Vagina (tissue), 2 donors: ENCODE measurements at regions not wholly inside any gene's neighbourhood (a gene's known extent, or its start where the extent isn't known, plus 50 kb on each side); places are given as distances from the start of the nearest gene placed in this dataset.

ENCODE experiments used
- POLR2A ChIP-seq, 2 donors: fragments of 450-650 bp; IDR thresholded peaks; one replicate each; pipeline ENCODE4 v1.6.1; 2017; ENCODE audit warnings: antibody characterized with exemption in 2 of 2, mild to moderate bottlenecking in 2 of 2, moderate library complexity in 2 of 2
- POLR2AphosphoS5 ChIP-seq, 2 donors: sonication (generic); formaldehyde crosslinking; IDR thresholded peaks; one replicate each; pipeline ENCODE4 v1.9.0; 2017; ENCODE audit warnings: antibody characterized with exemption in 2 of 2, mild to moderate bottlenecking in 2 of 2, low read depth in 1 of 2; ENCODE audit not compliant: insufficient read depth in 1 of 2
- TF ChIP-seq, protein P1 (sequence below), 3 experiments: fragments of 450-650 bp in 2 of 3; fragments of 200-600 bp in 1 of 3; sonication (generic) in 1 of 3; IDR thresholded peaks; one replicate each; pipeline ENCODE4 v1.5.1; 2017 to 2019; ENCODE audit warnings: antibody characterized with exemption in 3 of 3, mild to moderate bottlenecking in 2 of 3, moderate library complexity in 2 of 3

DNA sequence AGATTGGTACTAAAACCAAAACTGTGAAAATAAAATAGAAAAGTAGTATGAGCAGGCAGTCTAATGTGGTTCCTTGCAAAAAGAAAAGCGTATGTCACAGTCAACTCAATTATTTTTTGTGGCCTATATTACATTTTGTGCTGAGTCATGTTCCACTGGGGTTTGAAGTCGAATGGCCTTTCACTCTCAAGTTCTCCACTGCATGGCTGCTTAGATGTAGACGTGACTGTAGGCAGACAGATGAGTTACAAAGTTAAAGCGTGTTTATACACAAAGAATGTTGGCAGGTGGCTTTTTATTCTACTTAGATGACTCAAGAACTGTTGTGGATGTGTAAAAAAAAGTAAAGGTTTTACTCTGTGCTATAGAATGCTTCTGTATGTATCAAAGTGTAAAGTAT lies 133.9 kb downstream of the SLITRK6 start:
- TF ChIP-seq POLR2AphosphoS5 (IDR thresholded peaks at IDR 0.05; ENCODE audit: insufficient read depth in 1 of 2, low read depth in 1 of 2) (no peak), POLR2A (IDR thresholded peaks at IDR 0.05) (no peak)
- TF ChIP-seq, protein P1, sequence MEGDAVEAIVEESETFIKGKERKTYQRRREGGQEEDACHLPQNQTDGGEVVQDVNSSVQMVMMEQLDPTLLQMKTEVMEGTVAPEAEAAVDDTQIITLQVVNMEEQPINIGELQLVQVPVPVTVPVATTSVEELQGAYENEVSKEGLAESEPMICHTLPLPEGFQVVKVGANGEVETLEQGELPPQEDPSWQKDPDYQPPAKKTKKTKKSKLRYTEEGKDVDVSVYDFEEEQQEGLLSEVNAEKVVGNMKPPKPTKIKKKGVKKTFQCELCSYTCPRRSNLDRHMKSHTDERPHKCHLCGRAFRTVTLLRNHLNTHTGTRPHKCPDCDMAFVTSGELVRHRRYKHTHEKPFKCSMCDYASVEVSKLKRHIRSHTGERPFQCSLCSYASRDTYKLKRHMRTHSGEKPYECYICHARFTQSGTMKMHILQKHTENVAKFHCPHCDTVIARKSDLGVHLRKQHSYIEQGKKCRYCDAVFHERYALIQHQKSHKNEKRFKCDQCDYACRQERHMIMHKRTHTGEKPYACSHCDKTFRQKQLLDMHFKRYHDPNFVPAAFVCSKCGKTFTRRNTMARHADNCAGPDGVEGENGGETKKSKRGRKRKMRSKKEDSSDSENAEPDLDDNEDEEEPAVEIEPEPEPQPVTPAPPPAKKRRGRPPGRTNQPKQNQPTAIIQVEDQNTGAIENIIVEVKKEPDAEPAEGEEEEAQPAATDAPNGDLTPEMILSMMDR (IDR thresholded peaks at IDR 0.05) = no peak
